A549 (cell line): ENCODE measurements at regions not wholly inside any gene's neighbourhood (a gene's known extent, or its start where the extent isn't known, plus 50 kb on each side); places are given as distances from the start of the nearest gene placed in this dataset.

Experiments
- ATAC-seq, 2 experiments: fragments of 200-7000 bp in 1 of 2; fragments of >200 bp in 1 of 2; cut with Nextera tagmentation in 1 of 2; cut with Tn5 transposase in 1 of 2; 3 replicates each; pipeline versions ENCODE4 v1.8.0 to v1.9.1; 2018 to 2020; ENCODE audit warnings: mild to moderate bottlenecking in 1 of 2, moderate library complexity in 1 of 2
- CTCF ChIA-PET: fragments of 300-600 bp; sonication (Branson Sonifier 250); formaldehyde crosslinking; extraction: SDS; loops from one replicate; lab custom pipeline; 2021; ENCODE audit warnings: antibody characterized with exemption, inconsistent platforms; lab: Yijun Ruan, JAX
- POLR2A ChIA-PET: fragments of 350-600 bp; formaldehyde crosslinking; extraction: SDS; loops from one replicate; lab custom pipeline; 2021; ENCODE audit warnings: antibody characterized with exemption, inconsistent platforms; lab: Yijun Ruan, JAX
- DNase-seq, 2 experiments: peaks; one replicate each; pipeline versions ENCODE4 v3.0.0 to v3.0.0-alpha.2; 2011 to 2016; ENCODE audit warnings: low read depth in 1 of 2, low spot score in 1 of 2
- FAIRE-seq: peaks from 2 replicates; lab custom pipeline; 2011; peaks lifted over from hg19 to GRCh38; lab: Jason Lieb, UNC
- H3K27ac ChIP-seq, 2 experiments: fragments of >200 bp; sonication (Bioruptor Twin); formaldehyde crosslinking; 3 replicates each; pipeline ENCODE4 v1.5.1; 2016 to 2017
- H3K4me1 ChIP-seq: fragments of >200 bp; sonication (Bioruptor Twin); formaldehyde crosslinking; 3 replicates; pipeline ENCODE4 v1.6.1; 2016
- H3K4me2 ChIP-seq: fragments of >200 bp; sonication (Bioruptor Twin); formaldehyde crosslinking; 3 replicates; pipeline ENCODE4 v1.6.1; 2016
- H3K4me3 ChIP-seq: fragments of >200 bp; sonication (Bioruptor Twin); formaldehyde crosslinking; 3 replicates; pipeline ENCODE4 v1.5.1; 2016
- H3K9me3 ChIP-seq: fragments of >200 bp; sonication (Bioruptor Twin); formaldehyde crosslinking; 3 replicates; pipeline ENCODE4 v1.6.1; 2016
- ATOH8 ChIP-seq: fragments of 250-450 bp; sonication (Bioruptor Pico); IDR thresholded peaks from 2 replicates; pipeline ENCODE4 v1.5.0; 2020; ENCODE audit warnings: low read depth, mild to moderate bottlenecking, moderate library complexity
- BCL3 ChIP-seq: fragments of >200 bp; sonication (Bioruptor Twin); formaldehyde crosslinking; IDR thresholded peaks from 3 replicates; pipeline ENCODE4 v1.6.1; 2016
- CBX2 ChIP-seq: fragments of 200-600 bp; sonication (generic); IDR thresholded peaks from 2 replicates; pipeline ENCODE4 v1.6.1; 2016; ENCODE audit warnings: low read depth, mild to moderate bottlenecking, borderline replicate concordance
- CBX8 ChIP-seq: fragments of 200-600 bp; sonication (generic); IDR thresholded peaks from 2 replicates; pipeline ENCODE4 v1.6.1; 2016
- EHF ChIP-seq: fragments of 250-450 bp; sonication (Bioruptor Pico); IDR thresholded peaks from 2 replicates; pipeline ENCODE4 v1.5.0; 2020; ENCODE audit warnings: mild to moderate bottlenecking
- EHMT2 ChIP-seq: fragments of 200-600 bp; sonication (generic); IDR thresholded peaks from 2 replicates; pipeline ENCODE4 v1.6.1; 2016; ENCODE audit warnings: antibody characterized with exemption, low read depth, mild to moderate bottlenecking, moderate library complexity
- EP300 ChIP-seq, 2 experiments: fragments of >200 bp; sonication (Bioruptor Twin); formaldehyde crosslinking; IDR thresholded peaks; 2 replicates in 1 of 2; 3 replicates in 1 of 2; pipeline ENCODE4 v1.6.1; 2016 to 2017
- FOSB ChIP-seq: fragments of 250-450 bp; sonication (Bioruptor Pico); IDR thresholded peaks from 2 replicates; pipeline ENCODE4 v1.5.0; 2020; ENCODE audit warnings: mild to moderate bottlenecking, moderate library complexity
- GATA3 ChIP-seq: IDR thresholded peaks from 2 replicates; pipeline ENCODE4 v1.6.1; 2012; ENCODE audit warnings: borderline replicate concordance
- HDAC2 ChIP-seq: fragments of 200-600 bp; sonication (generic); IDR thresholded peaks from 2 replicates; pipeline ENCODE4 v1.6.1; 2016
- HOXB13 ChIP-seq: fragments of 250-450 bp; sonication (Bioruptor Pico); IDR thresholded peaks from 2 replicates; pipeline ENCODE4 v1.5.0; 2020; ENCODE audit warnings: low read depth, mild to moderate bottlenecking, moderate library complexity
- HOXB5 ChIP-seq: fragments of 250-450 bp; sonication (Bioruptor Pico); IDR thresholded peaks from 2 replicates; pipeline ENCODE4 v1.5.0; 2020; ENCODE audit warnings: mild to moderate bottlenecking, moderate library complexity
- JUN ChIP-seq, 2 experiments: fragments of >200 bp; sonication (Bioruptor Twin); formaldehyde crosslinking; IDR thresholded peaks; 2 replicates in 1 of 2; 3 replicates in 1 of 2; pipeline ENCODE4 v1.6.1; 2016 to 2017
- NFE2L2 ChIP-seq: fragments of 150-350 bp; conservative IDR thresholded peaks from 2 replicates; pipeline ENCODE4 v1.6.1; 2014; ENCODE audit warnings: low read length
- POLR2A ChIP-seq: IDR thresholded peaks from 2 replicates; pipeline ENCODE4 v1.6.1; 2012; ENCODE audit warnings: mild to moderate bottlenecking, low read length
- POLR2AphosphoS2 ChIP-seq: conservative IDR thresholded peaks from 2 replicates; pipeline ENCODE4 v1.6.1; 2012; ENCODE audit warnings: low read length, improper control_type of control experiment, inconsistent platforms
- SREBF2 ChIP-seq: fragments of 450-650 bp; IDR thresholded peaks from 2 replicates; pipeline ENCODE4 v1.6.1; 2014; ENCODE audit warnings: mild to moderate bottlenecking, moderate library complexity
- TP53 ChIP-seq: fragments of 250-450 bp; sonication (Bioruptor Pico); IDR thresholded peaks from 2 replicates; pipeline ENCODE4 v1.5.0; 2021; ENCODE audit warnings: mild to moderate bottlenecking, moderate library complexity
- ZC3H11A ChIP-seq: fragments of 450-650 bp; IDR thresholded peaks from 2 replicates; pipeline ENCODE4 v1.6.1; 2014; ENCODE audit warnings: antibody characterized with exemption, mild to moderate bottlenecking
- ZSCAN20 ChIP-seq: fragments of 250-450 bp; sonication (Bioruptor Pico); IDR thresholded peaks from 2 replicates; pipeline ENCODE4 v1.8.0; 2022; ENCODE audit warnings: mild to moderate bottlenecking, moderate library complexity
- WGBS: methylation state at CpG from one replicate; pipeline ENCODE4 v1.1.6; 2017; ENCODE audit errors: missing lambda C conversion rate; 5-methylcytosine and 5-hydroxymethylcytosine counted together
- TF ChIP-seq, protein P1 (sequence below): IDR thresholded peaks from 2 replicates; pipeline ENCODE4 v1.6.1; 2012

DNA sequence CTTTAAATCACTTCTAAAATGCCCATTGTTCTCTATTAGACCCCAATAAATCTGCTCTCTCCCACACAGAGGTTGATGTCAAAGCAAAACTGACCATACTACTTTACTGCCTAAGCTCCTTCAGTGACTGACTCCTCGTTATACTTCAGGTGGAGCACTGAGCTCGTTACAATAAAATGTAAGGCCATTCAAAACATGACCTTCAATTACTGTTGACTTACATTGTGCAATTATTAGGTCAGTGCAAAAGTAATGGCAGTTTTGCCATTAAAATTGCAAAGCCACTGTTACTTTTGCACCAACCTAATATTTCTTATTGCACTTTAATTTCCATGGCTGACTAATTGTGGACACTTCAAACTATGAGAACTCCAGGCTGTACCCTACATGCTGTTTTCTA, 314.9 kb downstream of the MZT1 start:
- POLR2A ChIA-PET = no interaction called here
- ATAC-seq = no peak
- Histone ChIP-seq H3K4me3 (no peak overlapping the region), H3K27ac (no peak overlapping the region), H3K9me3 (no peaks in the 10 kb centered on the region), H3K4me1 (no peaks in the 10 kb centered on the region), H3K4me2 (no peak overlapping the region)
- CTCF ChIA-PET = no interaction called here
- TF ChIP-seq, protein P1, sequence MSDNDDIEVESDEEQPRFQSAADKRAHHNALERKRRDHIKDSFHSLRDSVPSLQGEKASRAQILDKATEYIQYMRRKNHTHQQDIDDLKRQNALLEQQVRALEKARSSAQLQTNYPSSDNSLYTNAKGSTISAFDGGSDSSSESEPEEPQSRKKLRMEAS = no peak
- TF ChIP-seq HDAC2 (no peak), ZC3H11A (no peak), HOXB5 (CRISPR knock-in tag) (no peak), HOXB13 (CRISPR knock-in tag) (no peak), GATA3 (no peak), EHF (CRISPR knock-in tag) (no peak), CBX2 (no peak)
- DNase-seq = no peak
- FAIRE-seq = no peak
- WGBS = 0% methylated on average over 2 of the region's 2 CpGs

- 4% methylated on average over 1 of the region's 1 CpG for WGBS
- TF ChIP-seq TP53 (CRISPR knock-in tag) (no peak), ZSCAN20 (CRISPR knock-in tag) (no peak), POLR2A (no peak), EHMT2 (no peak), HDAC2 (no peak), CBX8 (no peak)
- no peak overlapping the region for H3K4me3 ChIP-seq
- POLR2A ChIA-PET = no interaction called here
- H3K4me1 ChIP-seq = no peaks in the 10 kb centered on the region
- no peaks in the 10 kb centered on the region for H3K9me3 ChIP-seq
- CTCF ChIA-PET = no interaction called here
- DNase-seq (no peak), FAIRE-seq (no peak), ATAC-seq (no peak)
- no peak overlapping the region for H3K27ac ChIP-seq
- H3K4me2 ChIP-seq = no peak overlapping the region
Observed at GRCh38 chr13:72405441-72405840, 322.0 kb downstream of the MZT1 start.

DNA sequence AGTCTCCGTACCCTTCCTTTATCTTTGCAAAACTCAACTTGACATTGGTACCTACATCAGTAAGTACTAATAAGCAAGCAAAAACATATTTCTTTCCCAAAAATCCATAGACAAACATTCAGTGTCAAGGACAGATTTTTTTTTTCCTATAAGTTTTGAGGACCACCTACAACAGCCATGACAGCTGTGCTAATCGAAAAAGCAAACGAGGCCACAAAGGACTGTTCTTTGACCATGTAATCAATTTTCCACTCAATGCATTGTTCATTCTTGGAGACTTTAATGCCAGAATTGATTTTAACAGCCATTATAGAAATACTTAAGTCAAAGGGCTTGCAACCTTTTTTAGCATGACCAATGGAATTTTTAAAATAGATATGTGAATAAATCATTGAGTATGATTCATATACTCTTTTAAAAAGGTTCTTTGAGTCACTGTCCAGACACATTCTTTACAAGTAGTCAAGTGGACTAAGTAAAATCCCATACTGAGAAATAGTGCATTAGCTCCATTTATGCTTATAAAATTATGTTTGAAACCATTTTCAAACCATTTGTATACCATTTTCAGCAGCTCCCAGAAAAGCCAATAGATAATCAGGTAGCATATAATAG, 323.9 kb downstream of the MZT1 start:
- Histone ChIP-seq H3K9me3 (no peaks in the 10 kb centered on the region), H3K4me1 (no peaks in the 10 kb centered on the region), H3K4me2 (no peak overlapping the region), H3K4me3 (no peak overlapping the region), H3K27ac (no peak overlapping the region)
- FAIRE-seq (no peak), DNase-seq (no peak), ATAC-seq (no peak)
- ChIA-PET CTCF (interaction anchor here (0.7 to 1.4 kb wide), 2 partner anchors 23 to 25 kb away, joined by 3 read pairs; no protein-coding TSS in a partner anchor), POLR2A (no interaction called here)
- WGBS = 10% methylated on average over 3 of the region's 3 CpGs
- no peak for TF ChIP-seq FOSB (CRISPR knock-in tag)
- TF ChIP-seq BCL3 = no peak
- TF ChIP-seq, protein P1 = no peak
- no peak for TF ChIP-seq POLR2AphosphoS2

- H3K4me3 ChIP-seq = no peak overlapping the region
- CTCF ChIA-PET = no interaction called here
- WGBS = 32% methylated on average over 3 of the region's 3 CpGs
- no peak for FAIRE-seq
- TF ChIP-seq ATOH8 (CRISPR knock-in tag) (no peak), POLR2AphosphoS2 (no peak), HDAC2 (no peak), ZSCAN20 (CRISPR knock-in tag) (no peak), SREBF2 (no peak), EHMT2 (no peak), EP300 (IDR thresholded peaks at IDR 0.05) (no peak), NFE2L2 (no peak), JUN (IDR thresholded peaks at IDR 0.05) (no peak)
- TF ChIP-seq, all 56 proteins: peak for 0
- no peak overlapping the region for H3K27ac ChIP-seq
- H3K4me1 ChIP-seq = no peaks in the 10 kb centered on the region
- no peaks in the 10 kb centered on the region for H3K9me3 ChIP-seq
- no peak for DNase-seq
- ATAC-seq = no peak
- POLR2A ChIA-PET = no interaction called here
- no peak overlapping the region for H3K4me2 ChIP-seq
Observed at GRCh38 chr13:72400856-72401255, 326.6 kb downstream of the MZT1 start.
